ENCODE measurements at regions not wholly inside any gene's neighbourhood (a gene's known extent, or its start where the extent isn't known, plus 50 kb on each side); places are given as distances from the start of the nearest gene placed in this dataset.

- TF ChIP-seq CTCF (IDR thresholded peaks at IDR 0.05) (no peak), POLR2A (IDR thresholded peaks at IDR 0.05) (no peak)
Measured at GRCh38 chr18:39489431-39489830, 1923.8 kb upstream of the CELF4 start.
